ENCODE measurements at regions not wholly inside any gene's neighbourhood (a gene's known extent, or its start where the extent isn't known, plus 50 kb on each side); places are given as distances from the start of the nearest gene placed in this dataset.

DNA sequence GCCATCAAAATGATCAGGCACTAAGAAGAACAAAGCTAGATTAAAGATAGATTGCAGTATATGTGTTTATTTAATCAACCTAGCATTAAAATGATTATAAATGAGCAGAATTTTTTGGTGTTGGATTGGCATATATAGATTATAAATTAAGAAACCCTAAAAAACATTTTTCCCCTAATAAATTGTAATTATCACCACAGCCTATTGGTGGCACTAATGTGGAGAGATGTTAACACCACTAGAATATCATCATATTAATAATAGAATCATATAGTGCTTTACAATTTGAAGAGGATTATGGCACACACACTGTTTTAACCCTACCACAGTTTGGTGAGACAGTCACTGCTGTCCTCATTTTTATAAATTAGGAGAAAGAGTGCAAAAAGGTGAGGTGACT lies 112.4 kb upstream of the RND3 start:
- TF ChIP-seq EZH2phosphoT487 (IDR thresholded peaks at IDR 0.05; ENCODE audit: low read depth) = no peak
- peak; percentile 47 for TF ChIP-seq CTCF (IDR thresholded peaks at IDR 0.05; ENCODE audit: low read depth, low read length)
- Histone ChIP-seq H3K36me3 (replicated peaks; ENCODE audit: low read depth, low read length) (no peaks in the 10 kb centered on the region), H3K4me1 (ENCODE audit: low read length) (no peaks in the 10 kb centered on the region), H3K79me2 (ENCODE audit: low read length) (no peaks in the 10 kb centered on the region), H3K4me2 (ENCODE audit: low read length) (no peak overlapping the region), H3K9me3 (ENCODE audit: insufficient read depth, low read length) (no peaks in the 10 kb centered on the region), H4K20me1 (ENCODE audit: insufficient read depth, low read length) (no peaks in the 10 kb centered on the region), H3K4me3 (ENCODE audit: low read length) (no peak overlapping the region), H3K9ac (ENCODE audit: low read length) (no peak overlapping the region), H3K27me3 (ENCODE audit: low read depth, low read length) (no peaks in the 10 kb centered on the region), H2AFZ (ENCODE audit: low read depth, low read length) (no peak overlapping the region), H3K27ac (ENCODE audit: low read length) (no peak overlapping the region)

DNA sequence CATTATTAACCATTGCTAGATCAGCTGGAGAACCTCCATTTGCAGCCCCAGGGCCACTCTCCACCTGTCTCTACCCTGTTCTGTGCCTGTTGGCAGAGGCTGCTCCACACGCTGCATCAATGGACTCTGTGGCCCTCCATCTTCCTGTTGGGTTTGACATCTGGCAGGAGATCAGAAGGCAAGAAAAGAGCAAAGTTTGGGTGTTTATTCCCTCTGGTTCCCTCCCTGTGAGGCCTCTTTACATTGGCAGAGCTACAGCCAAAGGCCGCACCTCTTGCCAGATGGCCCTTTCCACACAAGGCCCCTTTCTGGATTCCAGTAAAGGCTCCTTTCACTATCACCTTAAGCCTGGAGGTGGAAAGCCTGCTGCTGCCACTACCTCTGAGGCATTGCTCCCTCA lies 110.9 kb upstream of the RND3 start:
- Histone ChIP-seq H3K4me1 (ENCODE audit: low read length) (no peaks in the 10 kb centered on the region), H3K36me3 (replicated peaks; ENCODE audit: low read depth, low read length) (no peaks in the 10 kb centered on the region), H3K27me3 (ENCODE audit: low read depth, low read length) (no peaks in the 10 kb centered on the region), H3K4me2 (ENCODE audit: low read length) (no peak overlapping the region), H3K9me3 (ENCODE audit: insufficient read depth, low read length) (no peaks in the 10 kb centered on the region), H3K9ac (ENCODE audit: low read length) (no peak overlapping the region), H3K27ac (ENCODE audit: low read length) (no peak overlapping the region), H3K79me2 (ENCODE audit: low read length) (no peaks in the 10 kb centered on the region), H2AFZ (ENCODE audit: low read depth, low read length) (no peak overlapping the region), H3K4me3 (ENCODE audit: low read length) (no peak overlapping the region), H4K20me1 (ENCODE audit: insufficient read depth, low read length) (no peaks in the 10 kb centered on the region)
- TF ChIP-seq CTCF (IDR thresholded peaks at IDR 0.05; ENCODE audit: low read depth, low read length) (no peak), EZH2phosphoT487 (IDR thresholded peaks at IDR 0.05; ENCODE audit: low read depth) (no peak)

- Histone ChIP-seq H3K4me2 (ENCODE audit: low read length) (no peak overlapping the region), H3K9ac (ENCODE audit: low read length) (no peak overlapping the region), H3K9me3 (ENCODE audit: insufficient read depth, low read length) (no peaks in the 10 kb centered on the region), H4K20me1 (ENCODE audit: insufficient read depth, low read length) (no peaks in the 10 kb centered on the region), H2AFZ (ENCODE audit: low read depth, low read length) (no peak overlapping the region), H3K27me3 (ENCODE audit: low read depth, low read length) (no peaks in the 10 kb centered on the region), H3K36me3 (replicated peaks; ENCODE audit: low read depth, low read length) (no peaks in the 10 kb centered on the region), H3K4me3 (ENCODE audit: low read length) (no peak overlapping the region), H3K4me1 (ENCODE audit: low read length) (no peaks in the 10 kb centered on the region), H3K79me2 (ENCODE audit: low read length) (no peaks in the 10 kb centered on the region), H3K27ac (ENCODE audit: low read length) (no peak overlapping the region)
- no peak for TF ChIP-seq EZH2phosphoT487 (IDR thresholded peaks at IDR 0.05; ENCODE audit: low read depth)
- TF ChIP-seq CTCF (IDR thresholded peaks at IDR 0.05; ENCODE audit: low read depth, low read length) = no peak
Observed at GRCh38 chr2:150595803-150596470, 108.5 kb upstream of the RND3 start.

- Histone ChIP-seq H3K27ac (ENCODE audit: low read length) (no peak overlapping the region), H3K79me2 (ENCODE audit: low read length) (no peaks in the 10 kb centered on the region), H3K4me3 (ENCODE audit: low read length) (no peak overlapping the region), H2AFZ (ENCODE audit: low read depth, low read length) (no peak overlapping the region), H3K9ac (ENCODE audit: low read length) (no peak overlapping the region), H3K36me3 (replicated peaks; ENCODE audit: low read depth, low read length) (no peaks in the 10 kb centered on the region), H3K4me2 (ENCODE audit: low read length) (no peak overlapping the region), H3K27me3 (ENCODE audit: low read depth, low read length) (no peaks in the 10 kb centered on the region), H3K4me1 (ENCODE audit: low read length) (no peaks in the 10 kb centered on the region), H3K9me3 (ENCODE audit: insufficient read depth, low read length) (no peaks in the 10 kb centered on the region), H4K20me1 (ENCODE audit: insufficient read depth, low read length) (no peaks in the 10 kb centered on the region)
- TF ChIP-seq CTCF (IDR thresholded peaks at IDR 0.05; ENCODE audit: low read depth, low read length) = no peak
- no peak for TF ChIP-seq EZH2phosphoT487 (IDR thresholded peaks at IDR 0.05; ENCODE audit: low read depth)
Observed at GRCh38 chr2:150594299-150594698, 106.8 kb upstream of the RND3 start.

Data from OCI-LY3 (cell line).